GM21367 (cell line): ENCODE measurements at regions not wholly inside any gene's neighbourhood (a gene's known extent, or its start where the extent isn't known, plus 50 kb on each side); places are given as distances from the start of the nearest gene placed in this dataset.

Source experiments
- ATAC-seq: cut with Tn5 transposase; IDR thresholded peaks from one replicate; pipeline ENCODE4 v1.9.1; 2021; ENCODE audit not compliant: unreplicated experiment

- no peak for ATAC-seq
Measured at GRCh38 chr4:96519291-96519690, 679.4 kb downstream of the PDHA2 start.

GRCh38 chr4:96521046-96521536 is 681.2 kb downstream of the PDHA2 start:
- ATAC-seq = no peak

- no peak for ATAC-seq
Measured at GRCh38 chr4:96523611-96524010, 683.7 kb downstream of the PDHA2 start.

DNA sequence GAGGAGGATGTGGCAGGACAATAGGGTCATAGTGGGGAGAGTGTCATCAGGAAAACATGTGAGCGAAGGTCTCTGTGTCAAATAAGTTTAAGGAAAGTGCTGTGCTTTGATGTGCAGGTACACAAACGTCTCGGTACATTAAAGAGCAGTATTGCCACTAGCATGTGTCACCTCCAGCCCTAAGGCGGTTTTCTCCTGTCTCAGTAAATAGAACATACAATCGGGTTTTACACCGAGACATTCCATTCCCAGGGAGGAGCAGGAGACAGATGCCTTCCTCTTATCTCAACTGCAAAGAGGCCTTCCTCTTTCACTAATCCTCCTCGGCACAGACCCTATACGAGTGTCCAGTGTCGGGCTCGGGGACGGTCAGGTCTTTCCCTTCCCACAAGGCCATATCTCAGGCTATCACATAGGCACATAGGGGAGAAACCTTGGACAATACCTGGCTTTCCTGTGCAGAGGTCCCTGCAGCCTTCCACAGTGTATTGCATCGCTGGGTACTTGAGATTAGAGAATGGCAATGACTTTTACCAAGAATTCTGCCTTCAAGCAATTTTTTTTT is 684.5 kb downstream of the PDHA2 start:
- ATAC-seq = no peak

DNA sequence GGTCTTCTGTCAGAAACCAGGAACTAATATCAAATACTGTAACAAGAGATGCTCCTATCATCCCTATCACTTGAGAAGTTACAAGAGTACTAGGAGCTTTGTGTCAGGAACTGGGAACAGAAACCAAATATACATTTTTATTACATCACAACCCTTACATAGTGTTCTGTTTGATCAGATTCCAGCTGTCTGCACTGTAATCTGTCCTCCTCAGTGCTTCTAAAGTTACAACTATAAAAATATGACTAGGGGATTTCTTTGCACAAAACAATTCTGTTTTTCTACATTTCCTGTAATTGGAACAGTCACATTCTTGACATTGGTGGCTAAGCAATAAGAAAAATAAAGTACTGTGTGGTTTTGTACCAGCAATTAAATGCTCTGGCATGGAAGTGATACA is 686.0 kb downstream of the PDHA2 start:
- ATAC-seq = no peak

DNA sequence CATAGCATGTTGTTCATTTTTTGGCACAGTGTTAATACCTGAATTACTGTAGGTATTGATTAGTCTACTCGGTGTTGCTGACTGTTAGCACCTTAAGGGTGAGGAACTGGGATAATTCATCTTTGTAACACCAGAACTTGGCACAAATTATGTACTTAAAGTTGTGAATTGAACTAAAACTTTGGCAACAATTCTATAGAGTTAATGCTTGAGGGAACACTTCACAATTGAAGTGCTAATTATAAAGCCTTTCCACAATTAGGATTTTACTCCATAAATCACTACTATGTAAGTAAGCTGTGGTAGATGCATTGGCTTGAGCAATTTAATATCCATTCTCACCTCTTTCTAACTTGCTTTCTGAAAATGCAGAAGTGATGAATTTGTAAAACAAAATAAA is 686.7 kb downstream of the PDHA2 start:
- no peak for ATAC-seq

DNA sequence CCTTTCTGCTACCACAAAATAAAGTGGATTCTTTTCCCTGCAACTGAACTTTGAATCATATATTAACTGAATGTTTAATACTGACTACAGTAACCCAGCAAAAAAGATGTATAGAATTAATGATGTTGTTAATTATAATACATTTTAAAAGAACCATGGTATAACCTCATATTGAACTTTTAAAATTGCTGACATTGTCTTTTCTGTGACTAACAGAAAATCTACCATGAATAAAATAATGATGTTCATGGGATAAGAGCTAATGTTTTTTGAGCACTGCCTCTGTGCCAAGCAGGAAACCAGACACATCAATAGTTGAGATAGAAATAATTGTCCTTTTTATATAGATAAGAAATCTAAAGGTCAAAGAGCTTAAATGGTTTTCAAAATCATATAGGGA is 691.9 kb downstream of the PDHA2 start:
- ATAC-seq = no peak

DNA sequence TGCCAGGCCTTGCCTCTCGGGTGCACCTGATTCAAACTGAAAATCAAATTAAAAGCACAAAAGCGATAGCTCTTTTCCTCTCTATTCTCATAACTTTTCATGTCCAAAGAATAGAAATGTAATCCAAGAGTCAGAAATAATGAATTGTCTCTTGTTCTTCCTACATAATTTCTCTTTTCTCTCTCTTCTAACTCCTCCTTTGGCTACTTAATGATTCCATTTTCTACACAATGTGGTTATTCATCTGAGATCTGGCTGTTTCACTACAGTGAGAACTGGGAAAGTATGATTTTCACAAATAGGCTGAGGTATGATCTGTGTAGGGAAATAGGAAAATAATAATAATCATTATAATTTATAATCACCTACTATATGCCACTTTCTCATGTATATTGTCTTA is 703.5 kb downstream of the PDHA2 start:
- no peak for ATAC-seq

GRCh38 chr4:96558466-96558865 is 718.6 kb downstream of the PDHA2 start:
- ATAC-seq = no peak

GRCh38 chr4:96566755-96567154 is 726.9 kb downstream of the PDHA2 start:
- ATAC-seq = no peak

GRCh38 chr4:96585304-96585703 is 745.4 kb downstream of the PDHA2 start:
- no peak for ATAC-seq

DNA sequence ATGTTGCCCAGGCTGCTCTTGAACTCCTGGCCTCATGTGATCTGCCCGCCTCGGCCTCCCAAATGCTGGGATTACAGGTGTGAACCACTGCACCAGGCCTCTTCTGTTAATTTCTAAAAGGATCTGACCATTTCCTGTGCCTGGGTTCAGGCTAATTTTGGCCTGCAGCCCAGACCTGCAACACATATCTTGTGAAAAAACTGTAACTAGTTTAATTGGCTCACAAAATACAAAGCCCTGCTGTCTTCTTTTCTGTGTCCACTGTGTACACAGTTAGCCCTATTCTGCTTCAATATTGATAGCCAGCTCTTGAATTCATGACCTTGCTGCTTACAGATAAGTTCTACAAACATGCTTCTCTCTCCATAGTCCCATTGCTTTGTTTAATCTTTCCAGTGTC is 753.5 kb downstream of the PDHA2 start:
- no peak for ATAC-seq

DNA sequence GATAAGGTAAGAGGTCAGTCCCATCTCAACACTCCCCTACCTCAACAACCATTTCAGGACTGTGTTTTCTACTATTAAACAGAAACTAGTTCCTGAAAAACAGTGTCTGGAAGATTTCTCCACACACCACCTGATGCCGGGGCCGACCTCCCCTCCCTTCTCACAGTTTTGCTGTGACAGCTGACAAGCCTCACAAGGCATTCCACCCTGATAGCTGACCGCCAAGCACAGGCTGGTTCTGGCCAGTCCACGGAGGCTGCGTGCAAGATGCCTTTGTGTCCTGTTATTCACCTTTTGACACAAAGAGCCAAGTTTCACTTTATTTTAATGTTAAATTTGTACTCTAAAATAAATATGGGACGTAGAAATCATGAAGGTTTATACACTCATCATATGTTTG is 758.6 kb downstream of the PDHA2 start:
- ATAC-seq = no peak

- ATAC-seq = no peak
Measured at GRCh38 chr4:96599752-96600151, 759.9 kb downstream of the PDHA2 start.

DNA sequence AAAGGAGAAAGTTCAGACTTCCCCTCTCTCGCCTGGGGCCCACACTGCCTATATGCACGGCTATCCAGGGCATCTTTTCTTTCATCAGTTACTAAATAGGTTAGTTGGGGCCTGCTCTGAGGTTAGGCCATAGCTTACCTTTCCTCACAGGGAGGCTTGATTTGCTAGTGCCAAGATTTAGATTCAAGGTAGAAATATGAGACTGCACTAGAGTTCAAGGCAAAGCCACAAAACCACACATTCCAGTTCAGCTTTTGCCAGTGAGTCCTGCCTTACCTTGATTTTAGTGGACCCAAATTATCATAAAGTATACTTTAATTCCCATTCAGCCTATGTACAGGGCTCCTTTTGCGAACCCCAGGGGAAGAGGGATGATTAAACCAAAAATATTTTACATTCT is 762.8 kb downstream of the PDHA2 start:
- no peak for ATAC-seq

- no peak for ATAC-seq
Measured at GRCh38 chr4:96603641-96604040, 763.7 kb downstream of the PDHA2 start.

DNA sequence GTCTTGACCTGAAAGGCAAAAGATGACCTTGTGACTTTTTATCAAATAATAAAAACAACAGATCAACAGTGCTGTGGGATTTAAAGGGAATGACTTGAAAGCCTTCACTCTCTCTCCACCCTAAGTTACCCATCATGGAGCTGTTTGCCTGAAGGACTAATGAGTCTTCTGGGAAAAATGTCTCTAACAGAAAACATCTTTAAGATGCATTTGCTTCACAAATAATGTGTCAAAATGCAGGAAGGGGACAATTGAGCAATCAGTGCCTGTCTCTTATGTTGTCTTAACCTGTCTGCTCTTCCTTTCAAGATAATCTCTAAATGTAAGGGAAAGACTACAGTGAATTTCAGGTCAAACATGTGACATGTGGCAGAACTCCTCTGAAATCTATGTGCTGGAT is 766.6 kb downstream of the PDHA2 start:
- no peak for ATAC-seq

- no peak for ATAC-seq
Measured at GRCh38 chr4:96626023-96626422, 786.1 kb downstream of the PDHA2 start.

DNA sequence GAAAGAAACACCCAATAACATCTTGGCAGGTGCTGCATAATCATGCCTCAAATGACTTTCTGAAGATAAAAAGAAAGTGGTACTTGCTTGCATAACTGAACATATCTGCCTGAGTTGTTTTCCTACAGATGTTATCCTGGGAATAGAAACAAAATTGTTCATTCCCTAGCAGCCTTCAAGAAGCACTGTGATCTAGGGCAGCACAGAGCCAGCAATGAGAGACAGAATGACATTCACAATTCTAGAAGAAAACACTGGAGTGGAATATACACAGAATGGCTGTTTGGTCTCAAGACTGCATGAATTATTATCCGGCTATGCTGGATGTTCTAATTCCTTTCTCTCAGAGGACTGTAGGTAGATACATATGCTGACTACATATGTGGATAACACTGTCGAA is 790.9 kb downstream of the PDHA2 start:
- no peak for ATAC-seq

DNA sequence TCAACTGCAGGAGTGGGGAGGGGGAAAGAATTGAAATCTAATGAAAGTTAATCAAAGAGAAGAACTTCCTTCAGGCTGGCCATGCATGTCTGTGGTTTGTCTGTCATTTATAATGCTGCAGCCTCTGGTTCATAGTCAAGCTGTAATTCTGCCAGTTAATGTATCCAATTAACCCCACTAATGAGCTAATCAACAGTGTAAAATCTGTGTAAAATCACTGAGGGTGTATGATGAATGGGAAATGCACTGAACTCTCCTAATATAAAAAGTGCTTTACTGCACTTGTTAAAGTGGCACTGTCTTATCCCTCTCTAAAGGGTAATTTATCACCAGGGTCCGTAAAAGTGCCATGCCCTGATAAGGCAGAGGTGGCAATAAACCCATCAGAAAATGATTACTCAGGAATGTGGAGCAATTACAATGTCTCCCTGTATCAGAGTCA is 798.1 kb downstream of the PDHA2 start:
- no peak for ATAC-seq

- no peak for ATAC-seq
Measured at GRCh38 chr4:96639932-96640331, 800.0 kb downstream of the PDHA2 start.

DNA sequence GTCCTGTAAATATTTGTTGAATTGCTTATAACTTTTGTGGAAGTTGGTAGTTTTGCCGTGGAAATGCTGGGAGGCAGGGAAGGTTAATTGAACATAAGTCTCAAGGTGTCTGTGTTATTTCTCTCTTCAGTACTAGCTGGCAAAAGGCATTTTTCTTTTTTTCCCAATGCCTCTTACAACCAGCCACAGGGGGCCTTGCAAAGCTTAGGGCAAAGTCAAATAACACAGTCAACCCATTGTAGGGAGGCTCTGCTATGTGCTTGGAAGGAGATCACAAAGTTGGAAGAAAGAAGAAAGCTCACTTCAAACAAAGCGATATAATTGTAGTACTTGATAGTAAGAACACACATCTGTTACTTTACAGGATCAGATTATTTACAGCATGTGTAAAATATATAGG is 802.6 kb downstream of the PDHA2 start:
- ATAC-seq = no peak

DNA sequence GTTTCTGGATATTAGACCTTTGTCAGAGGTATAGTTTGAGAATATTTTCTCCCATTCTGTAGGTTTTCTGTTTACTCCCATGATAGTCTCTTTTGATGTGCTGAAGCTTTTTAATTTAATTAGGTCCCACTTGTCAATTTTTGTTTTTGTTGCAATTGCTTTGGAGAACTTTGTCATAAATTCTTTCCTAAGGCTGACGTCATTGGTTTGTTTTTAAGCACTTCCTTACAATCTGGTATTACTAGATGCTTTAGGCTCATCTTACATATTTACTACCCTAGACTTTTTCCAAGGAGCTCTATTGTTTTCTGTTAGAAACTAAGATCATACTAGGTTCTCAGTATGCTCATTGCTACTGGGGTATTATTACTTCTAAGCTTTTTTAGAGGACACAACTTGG is 806.3 kb downstream of the PDHA2 start:
- ATAC-seq = no peak

DNA sequence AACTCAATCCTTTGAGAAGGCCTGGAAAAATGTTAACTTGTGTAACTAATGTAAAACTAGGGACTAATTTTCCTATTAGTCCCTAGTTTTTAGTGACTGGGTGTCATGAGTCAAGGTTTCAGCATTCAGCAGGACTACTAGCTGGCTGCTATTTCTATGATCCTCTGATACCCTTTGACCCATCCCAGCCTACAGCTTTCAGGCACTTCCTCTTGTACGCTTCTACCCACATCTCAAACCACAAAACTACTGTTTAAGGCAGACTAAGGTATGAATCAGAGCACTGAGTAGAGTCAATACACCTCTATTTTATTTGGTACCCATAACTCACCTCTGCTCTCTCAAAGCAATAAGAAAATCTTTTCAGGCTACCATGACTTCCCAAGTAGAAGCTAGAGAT is 809.6 kb downstream of the PDHA2 start:
- ATAC-seq = no peak
